GM19023 (cell line): ENCODE measurements at regions not wholly inside any gene's neighbourhood (a gene's known extent, or its start where the extent isn't known, plus 50 kb on each side); places are given as distances from the start of the nearest gene placed in this dataset.

Experiments
- ATAC-seq: cut with Tn5 transposase; IDR thresholded peaks from one replicate; pipeline ENCODE4 v1.9.1; 2021; ENCODE audit warnings: mild to moderate bottlenecking, moderate library complexity; ENCODE audit not compliant: unreplicated experiment

GRCh38 chr15:69828181-69828828, 269.4 kb downstream of the TLE3 start:
- no peak for ATAC-seq

GRCh38 chr15:69829974-69830373, 267.7 kb downstream of the TLE3 start:
- ATAC-seq, result no peak

DNA sequence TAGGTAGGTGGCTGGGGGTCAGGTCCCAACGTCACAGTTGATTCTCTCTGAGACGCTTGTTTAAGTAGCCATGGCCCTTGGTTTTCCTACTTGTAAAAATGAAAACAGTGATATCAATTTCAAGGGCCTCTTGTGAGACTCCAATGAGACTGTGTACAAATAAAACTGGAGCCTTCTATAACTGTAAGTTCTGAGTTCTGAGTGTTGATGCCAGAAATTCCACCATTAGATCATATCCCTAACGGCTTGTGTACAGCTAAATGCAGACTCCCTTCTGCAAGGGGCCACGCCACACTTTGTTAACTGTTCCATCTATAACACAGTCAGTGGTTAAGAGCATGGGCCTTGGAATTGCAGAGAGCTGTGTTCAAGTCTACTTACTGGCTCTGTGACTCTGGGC, 267.3 kb downstream of the TLE3 start:
- ATAC-seq, result no peak

DNA sequence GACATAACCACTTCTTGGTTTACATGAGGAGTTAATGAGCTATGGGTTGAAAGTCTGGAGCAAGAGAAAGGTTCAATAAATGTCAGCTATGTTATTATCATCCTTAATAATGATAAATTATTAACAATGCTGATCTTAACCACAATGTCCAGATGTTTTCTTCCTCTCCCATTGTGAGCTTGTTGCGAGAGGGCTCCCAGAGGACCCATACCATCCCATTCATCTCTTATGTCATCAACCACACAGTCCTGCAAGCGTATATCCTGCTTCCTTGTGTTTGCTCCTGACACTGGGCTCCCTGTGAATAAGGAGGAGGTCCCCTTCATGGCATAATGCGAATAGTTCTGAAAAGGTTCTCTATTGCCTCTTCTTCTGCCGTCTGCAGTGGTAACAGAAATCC, 266.8 kb downstream of the TLE3 start:
- ATAC-seq, result no peak

DNA sequence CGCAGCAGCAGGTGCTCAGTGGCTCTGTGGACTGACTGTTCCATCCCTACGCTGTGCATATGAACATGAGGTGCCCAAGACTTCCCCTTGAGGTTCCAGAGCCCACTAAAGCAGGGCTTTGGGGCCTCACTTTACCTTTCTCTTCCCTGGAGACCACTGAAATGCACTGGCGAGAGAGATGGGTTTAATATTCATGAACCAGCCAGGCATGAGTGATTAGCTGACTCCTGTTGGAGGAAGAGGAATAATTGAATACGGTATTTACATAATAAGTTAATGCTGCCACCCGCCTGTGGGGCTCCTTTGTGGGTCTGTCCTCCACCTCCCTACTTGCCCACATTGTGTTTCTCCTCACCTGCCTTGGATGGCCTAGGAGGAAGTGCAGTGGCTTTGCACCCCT, 263.4 kb downstream of the TLE3 start:
- ATAC-seq, result no peak

DNA sequence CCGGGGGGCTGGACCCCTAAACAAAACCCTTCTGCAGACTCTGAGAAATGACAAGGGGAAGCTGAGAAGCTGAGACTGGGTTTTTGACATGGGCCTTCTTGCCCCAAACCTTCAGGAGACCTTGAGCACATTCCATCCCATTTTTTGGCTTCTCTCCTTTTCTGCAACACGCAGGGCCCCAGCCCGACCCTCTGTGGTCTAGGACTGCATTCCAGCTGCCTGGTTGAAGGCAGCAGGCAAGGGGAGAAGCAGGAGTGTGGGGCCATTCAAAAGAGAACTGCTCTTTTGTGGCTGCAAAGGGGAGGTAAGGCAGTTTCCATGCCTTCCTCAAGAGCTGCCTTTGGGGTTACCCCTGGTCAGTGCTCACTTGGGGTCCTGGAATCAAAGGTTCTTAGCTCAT, 263.0 kb downstream of the TLE3 start:
- no peak for ATAC-seq

- no peak for ATAC-seq
Measured at GRCh38 chr15:69836048-69836447, 261.7 kb downstream of the TLE3 start.

DNA sequence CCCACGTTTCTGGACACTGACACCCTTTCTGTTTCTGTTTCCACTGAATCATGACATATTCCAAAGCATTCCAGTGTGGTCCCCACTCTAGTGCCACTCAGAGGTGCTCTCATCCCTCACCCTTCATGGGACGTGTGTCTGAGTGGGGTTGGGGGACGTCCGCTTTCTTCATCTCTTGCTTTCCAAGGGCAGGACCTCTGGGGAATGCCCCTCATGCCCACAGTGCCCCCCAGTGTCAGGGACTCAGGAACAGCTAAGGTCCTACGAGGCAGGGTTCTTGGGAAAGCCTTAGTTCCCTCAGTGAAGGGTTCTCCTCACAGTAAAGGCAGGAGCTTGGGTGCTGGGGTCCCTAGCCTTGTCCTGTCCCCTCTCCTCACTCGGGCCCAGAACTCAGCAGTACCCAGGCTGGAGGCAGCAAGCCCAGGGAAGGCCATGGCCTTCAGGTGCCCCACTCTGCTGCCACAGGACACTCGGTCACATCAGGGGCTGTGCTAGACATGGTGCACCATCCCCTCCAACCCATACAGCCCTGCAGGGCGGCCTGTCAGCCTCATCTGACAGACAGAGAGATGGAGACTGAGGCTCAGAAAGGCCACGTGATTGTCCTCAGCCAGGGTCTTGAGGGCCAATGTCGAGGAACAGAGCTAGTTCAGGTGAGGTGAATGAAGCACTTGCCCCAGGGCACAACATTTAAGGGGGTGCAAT, 261.0 kb downstream of the TLE3 start:
- ATAC-seq, result no peak

GRCh38 chr15:69838338-69838737, 259.4 kb downstream of the TLE3 start:
- no peak for ATAC-seq

DNA sequence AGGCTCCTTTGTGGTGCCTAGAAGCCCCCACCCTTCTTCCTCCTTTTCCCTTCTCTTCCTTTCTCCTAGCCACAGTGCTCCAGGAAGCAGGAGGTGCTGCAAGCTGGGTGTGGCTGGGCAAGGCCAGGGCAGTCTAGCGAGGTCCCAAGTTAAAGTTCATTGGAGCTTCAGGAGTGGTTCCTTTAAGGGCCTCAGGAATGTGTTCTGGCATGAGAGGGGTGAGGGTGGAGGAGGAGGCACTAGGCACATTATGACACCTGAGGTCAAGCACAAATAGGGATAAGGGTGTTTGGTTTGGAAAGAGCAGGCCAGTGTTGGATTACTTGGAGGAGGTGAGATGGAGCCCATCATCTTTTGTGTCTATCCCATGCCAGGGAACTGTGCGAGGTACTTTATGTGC, 258.7 kb downstream of the TLE3 start:
- no peak for ATAC-seq

DNA sequence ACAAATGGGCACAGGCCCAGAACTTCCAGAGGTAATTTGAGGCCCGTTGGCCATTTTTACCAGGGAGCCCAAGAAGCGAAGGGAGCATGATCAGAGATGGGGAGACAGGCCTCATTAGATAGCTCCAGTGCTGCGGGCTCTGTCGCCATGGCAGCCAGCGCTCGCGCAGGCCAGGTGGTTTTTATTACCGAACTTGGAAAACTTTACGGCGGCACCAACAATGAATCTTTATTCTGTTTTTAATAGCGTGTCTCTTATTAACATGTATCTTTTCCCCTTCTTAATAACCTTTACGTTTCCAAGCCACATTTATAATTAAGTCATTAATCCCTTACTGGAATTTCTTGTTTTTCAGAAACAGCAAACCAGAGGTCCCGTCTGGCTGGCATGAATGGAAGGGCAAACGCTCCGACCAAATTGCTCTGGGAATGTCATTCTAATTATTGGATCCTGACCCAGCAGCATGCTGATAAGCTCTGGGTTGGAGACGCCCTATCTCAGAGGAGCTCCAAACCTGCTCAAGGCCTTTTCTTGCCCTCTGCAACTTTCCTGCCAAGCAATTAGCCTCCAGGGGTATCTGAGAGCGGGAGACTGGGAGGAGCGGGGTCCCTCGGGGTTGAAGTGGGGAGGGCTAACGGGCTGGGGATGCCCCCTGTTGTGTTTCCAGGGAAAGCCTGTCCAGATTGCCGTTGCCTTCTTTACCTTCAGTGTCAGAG, 256.4 kb downstream of the TLE3 start:
- no peak for ATAC-seq

DNA sequence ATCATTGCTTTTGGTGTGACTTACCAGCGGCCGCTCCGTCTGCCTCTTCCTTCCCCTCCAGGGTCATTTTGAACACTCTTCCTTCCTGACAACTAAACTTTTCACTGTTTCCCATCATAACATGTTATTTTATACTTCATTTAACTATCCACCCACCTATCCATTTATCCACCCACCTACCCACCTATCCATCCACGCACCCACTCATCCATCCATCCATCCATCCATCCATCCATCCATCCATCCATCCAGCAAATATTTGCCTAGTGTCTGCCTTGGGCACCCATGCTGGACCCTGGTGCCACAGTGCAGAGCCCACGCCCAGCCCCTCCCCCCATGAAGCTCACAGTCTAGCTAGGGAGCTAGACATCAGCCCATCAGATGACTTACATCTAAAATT, 254.9 kb downstream of the TLE3 start:
- no peak for ATAC-seq

GRCh38 chr15:69843276-69843899, 254.3 kb downstream of the TLE3 start:
- no peak for ATAC-seq

GRCh38 chr15:69843900-69844304, 253.8 kb downstream of the TLE3 start:
- no peak for ATAC-seq

- no peak for ATAC-seq
Measured at GRCh38 chr15:69845159-69845558, 252.6 kb downstream of the TLE3 start.

GRCh38 chr15:69847625-69848024, 250.1 kb downstream of the TLE3 start:
- no peak for ATAC-seq

- ATAC-seq, result no peak
Measured at GRCh38 chr15:69848096-69848495, 249.6 kb downstream of the TLE3 start.

- no peak for ATAC-seq
Measured at GRCh38 chr15:69848551-69849231, 249.0 kb downstream of the TLE3 start.

GRCh38 chr15:69849232-69849610, 248.5 kb downstream of the TLE3 start:
- ATAC-seq, result no peak

- ATAC-seq, result no peak
Measured at GRCh38 chr15:69852482-69852881, 245.2 kb downstream of the TLE3 start.

DNA sequence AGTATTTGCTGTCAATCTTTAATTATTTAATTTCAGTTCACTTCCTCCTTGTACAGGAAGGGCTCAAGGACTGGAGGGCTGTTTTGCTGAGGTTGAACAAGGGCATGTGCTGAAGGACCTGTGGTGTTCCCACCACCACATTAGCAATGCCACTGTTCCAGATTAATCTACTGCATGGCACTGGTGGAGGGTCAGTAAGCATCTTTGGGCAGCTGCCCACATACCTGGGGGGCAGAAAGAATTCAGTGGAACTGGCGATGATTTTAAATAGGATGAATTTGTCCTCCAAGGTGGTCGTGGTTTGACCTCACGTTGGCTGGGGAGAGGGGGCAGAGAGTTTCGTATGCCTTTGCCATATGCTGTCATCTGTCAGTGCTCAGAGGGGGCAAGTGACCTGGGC, 244.8 kb downstream of the TLE3 start:
- ATAC-seq, result no peak
